Keratinocyte (primary cell): ENCODE measurements at regions not wholly inside any gene's neighbourhood (a gene's known extent, or its start where the extent isn't known, plus 50 kb on each side); places are given as distances from the start of the nearest gene placed in this dataset.

Experiments used
- CTCF ChIP-seq, 3 experiments: IDR thresholded peaks in 1 of 3; conservative IDR thresholded peaks in 1 of 3; optimal IDR thresholded peaks in 1 of 3; 2 replicates in 2 of 3; 3 replicates in 1 of 3; pipeline versions ENCODE3 to v1.5.1; 2011; ENCODE audit warnings: low read length in 3 of 3, mild to moderate bottlenecking in 3 of 3, moderate library complexity in 2 of 3, control low read depth in 1 of 3, inconsistent platforms in 1 of 3; ENCODE audit not compliant: insufficient read depth in 2 of 3; ENCODE audit errors: extremely low read depth in 1 of 3
- EZH2 ChIP-seq: IDR thresholded peaks from one replicate; pipeline ENCODE4 v1.6.1; 2012; ENCODE audit warnings: inconsistent platforms, mild to moderate bottlenecking, low read length, moderate library complexity

- TF ChIP-seq CTCF (optimal IDR thresholded peaks at IDR 0.05 in 1 of 3, IDR thresholded peaks at IDR 0.05 in 1 of 3, conservative IDR thresholded peaks at IDR 0.05 in 1 of 3; ENCODE audit: extremely low read depth in 1 of 3, insufficient read depth in 2 of 3, low read length in 3 of 3): no peak
- TF ChIP-seq EZH2: no peak
These were observed 83.6 kb upstream of the TMEM106B start for GRCh38 chr7:12127455-12127854.
